Activated T-cell treated with anti-CD3 and anti-CD28 coated beads, Interleukin-2, amount 50 U/mL, for 4 hours (primary cell): ENCODE measurements at regions not wholly inside any gene's neighbourhood (a gene's known extent, or its start where the extent isn't known, plus 50 kb on each side); places are given as distances from the start of the nearest gene placed in this dataset.
"Not testable (repeated sequence)": the region's sequence is repeated elsewhere in the genome, so short reads cannot be mapped to it uniquely, and the experiment has no call there.

Experiments
- ATAC-seq, 2 donors: fragments of 200-7000 bp; cut with Tn5 transposase; one replicate each; pipeline ENCODE4 v1.10.0; 2021
- DNase-seq: peaks from one replicate; pipeline ENCODE4 v3.0.0-alpha.2; 2020
- H3K27me3 Mint-ChIP-seq: one replicate; pipeline ENCODE4 v1.8.0; 2021; ENCODE audit warnings: low read depth, mixed read lengths
- H3K36me3 Mint-ChIP-seq: one replicate; pipeline ENCODE4 v1.8.0; 2022; ENCODE audit warnings: mixed read lengths; ENCODE audit not compliant: insufficient read depth
- H3K4me1 Mint-ChIP-seq: one replicate; pipeline ENCODE4 v1.8.0; 2021; ENCODE audit warnings: low read depth, mixed read lengths
- H3K4me3 Mint-ChIP-seq: one replicate; pipeline ENCODE4 v1.8.0; 2021; ENCODE audit warnings: mild to moderate bottlenecking, moderate library complexity, mixed read lengths
- H3K9me3 Mint-ChIP-seq: one replicate; pipeline ENCODE4 v1.8.0; 2021; ENCODE audit warnings: mixed read lengths

GRCh38 chr10:28179006-28179742 lies 123.7 kb downstream of the MPP7 start:
- Mint-ChIP-seq H3K4me3 (peak overlapping the region; percentile 85), H3K27me3 (no peaks in the 10 kb centered on the region)
- ATAC-seq = peak in 1 of 2 donors; percentile 36

GRCh38 chr10:28177944-28178637 lies 124.8 kb downstream of the MPP7 start:
- no peaks in the 10 kb centered on the region for H3K27me3 Mint-ChIP-seq
- no peaks in the 10 kb centered on the region for H3K9me3 Mint-ChIP-seq
- peaks cover 30% of the 10 kb centered on the region for H3K4me1 Mint-ChIP-seq
- ATAC-seq (peak; percentile 93 to 94), DNase-seq (no peak)
- peak overlapping the region; percentile 85 for H3K4me3 Mint-ChIP-seq
- H3K36me3 Mint-ChIP-seq = peaks cover 4% of the 10 kb centered on the region

More at GRCh38 chr10:28179006-28179742, 123.7 kb downstream of the MPP7 start:
- peak; percentile 7 for DNase-seq
- Mint-ChIP-seq H3K9me3 (no peaks in the 10 kb centered on the region), H3K4me1 (peaks cover 29% of the 10 kb centered on the region), H3K36me3 (peaks cover 2% of the 10 kb centered on the region)

- not testable (repeated sequence) for H3K9me3 Mint-ChIP-seq, ATAC-seq, H3K27me3 Mint-ChIP-seq, H3K36me3 Mint-ChIP-seq, DNase-seq, H3K4me3 Mint-ChIP-seq
- peaks cover 33% of the 10 kb centered on the region for H3K4me1 Mint-ChIP-seq
Measured at GRCh38 chr10:28176498-28176897, 126.4 kb downstream of the MPP7 start.

- H3K9me3 Mint-ChIP-seq = no peaks in the 10 kb centered on the region
- H3K4me1 Mint-ChIP-seq = peaks cover 15% of the 10 kb centered on the region
- H3K4me3 Mint-ChIP-seq = no peak overlapping the region
- no peaks in the 10 kb centered on the region for H3K27me3 Mint-ChIP-seq
- H3K36me3 Mint-ChIP-seq = peaks cover 4% of the 10 kb centered on the region
- ATAC-seq (no peak), DNase-seq (no peak)
Measured at GRCh38 chr10:28172223-28172610, 130.6 kb downstream of the MPP7 start.

GRCh38 chr10:28171468-28172222 lies 131.2 kb downstream of the MPP7 start:
- Mint-ChIP-seq H3K36me3 (peaks cover 4% of the 10 kb centered on the region), H3K4me3 (no peak overlapping the region), H3K9me3 (no peaks in the 10 kb centered on the region), H3K27me3 (no peaks in the 10 kb centered on the region), H3K4me1 (peaks cover 17% of the 10 kb centered on the region)
- ATAC-seq (no peak), DNase-seq (no peak)

GRCh38 chr10:28169525-28169924 lies 133.3 kb downstream of the MPP7 start:
- Mint-ChIP-seq H3K27me3 (no peaks in the 10 kb centered on the region), H3K36me3 (peaks cover 4% of the 10 kb centered on the region), H3K4me1 (peaks cover 11% of the 10 kb centered on the region), H3K9me3 (no peaks in the 10 kb centered on the region), H3K4me3 (no peak overlapping the region)
- ATAC-seq = no peak
- DNase-seq = no peak

GRCh38 chr10:28160866-28161405 lies 141.9 kb downstream of the MPP7 start:
- Mint-ChIP-seq H3K9me3 (peaks cover 5% of the 10 kb centered on the region), H3K4me1 (peaks cover 8% of the 10 kb centered on the region), H3K36me3 (peaks cover 11% of the 10 kb centered on the region), H3K27me3 (no peaks in the 10 kb centered on the region), H3K4me3 (no peak overlapping the region)
- DNase-seq (no peak), ATAC-seq (no peak)

GRCh38 chr10:28157379-28157778 lies 145.5 kb downstream of the MPP7 start:
- H3K27me3 Mint-ChIP-seq = no peaks in the 10 kb centered on the region
- ATAC-seq (no peak), DNase-seq (no peak)
- peaks cover 8% of the 10 kb centered on the region for H3K4me1 Mint-ChIP-seq
- no peaks in the 10 kb centered on the region for H3K9me3 Mint-ChIP-seq
- H3K36me3 Mint-ChIP-seq = peaks cover 5% of the 10 kb centered on the region
- no peak overlapping the region for H3K4me3 Mint-ChIP-seq

GRCh38 chr10:28155726-28156125 lies 147.1 kb downstream of the MPP7 start:
- H3K27me3 Mint-ChIP-seq = no peaks in the 10 kb centered on the region
- H3K4me1 Mint-ChIP-seq = peaks cover 8% of the 10 kb centered on the region
- DNase-seq (no peak), ATAC-seq (no peak)
- no peaks in the 10 kb centered on the region for H3K9me3 Mint-ChIP-seq
- H3K36me3 Mint-ChIP-seq = peaks cover 5% of the 10 kb centered on the region
- H3K4me3 Mint-ChIP-seq = no peak overlapping the region

- H3K4me3 Mint-ChIP-seq = no peak overlapping the region
- ATAC-seq = no peak
- peaks cover 4% of the 10 kb centered on the region for H3K4me1 Mint-ChIP-seq
- H3K9me3 Mint-ChIP-seq = no peaks in the 10 kb centered on the region
- DNase-seq = no peak
- H3K36me3 Mint-ChIP-seq = peaks cover 15% of the 10 kb centered on the region
- no peaks in the 10 kb centered on the region for H3K27me3 Mint-ChIP-seq
Measured at GRCh38 chr10:28151636-28152035, 151.2 kb downstream of the MPP7 start.

GRCh38 chr10:28149746-28150145 lies 150.9 kb upstream of the ODAD2 start:
- no peak for DNase-seq

GRCh38 chr10:28147706-28148105 lies 148.8 kb upstream of the ODAD2 start:
- no peaks in the 10 kb centered on the region for H3K27me3 Mint-ChIP-seq
- ATAC-seq = no peak
- no peaks in the 10 kb centered on the region for H3K9me3 Mint-ChIP-seq
- no peaks in the 10 kb centered on the region for H3K4me1 Mint-ChIP-seq
- no peak for DNase-seq
- H3K4me3 Mint-ChIP-seq = no peak overlapping the region
- H3K36me3 Mint-ChIP-seq = peaks cover 16% of the 10 kb centered on the region

More at GRCh38 chr10:28149746-28150145, 150.9 kb upstream of the ODAD2 start:
- no peak for ATAC-seq
- no peaks in the 10 kb centered on the region for H3K27me3 Mint-ChIP-seq
- H3K36me3 Mint-ChIP-seq = peaks cover 16% of the 10 kb centered on the region
- H3K4me3 Mint-ChIP-seq = no peak overlapping the region
- no peaks in the 10 kb centered on the region for H3K9me3 Mint-ChIP-seq
- H3K4me1 Mint-ChIP-seq = no peaks in the 10 kb centered on the region

GRCh38 chr10:28139138-28139537 lies 140.3 kb upstream of the ODAD2 start:
- DNase-seq (no peak), ATAC-seq (no peak)
- peaks cover 34% of the 10 kb centered on the region for H3K9me3 Mint-ChIP-seq
- no peaks in the 10 kb centered on the region for H3K27me3 Mint-ChIP-seq
- H3K36me3 Mint-ChIP-seq = peaks cover 39% of the 10 kb centered on the region
- H3K4me1 Mint-ChIP-seq = peaks cover 2% of the 10 kb centered on the region
- no peak overlapping the region for H3K4me3 Mint-ChIP-seq
